Fibroblast of lung (primary cell): ENCODE measurements at regions not wholly inside any gene's neighbourhood (a gene's known extent, or its start where the extent isn't known, plus 50 kb on each side); places are given as distances from the start of the nearest gene placed in this dataset.

Experiments
- EZH2 ChIP-seq: IDR thresholded peaks from 2 replicates; pipeline ENCODE4 v1.5.1; 2012; ENCODE audit warnings: low read length, control low read depth, mild to moderate bottlenecking; ENCODE audit errors: missing control alignments
- TF ChIP-seq, protein P1 (sequence below), 2 donors: IDR thresholded peaks in 1 of 2; conservative IDR thresholded peaks in 1 of 2; 1 replicate in 1 of 2; 2 replicates in 1 of 2; pipeline ENCODE4 v1.5.1; 2011 to 2012; ENCODE audit warnings: low read length in 2 of 2, control low read depth in 1 of 2, inconsistent platforms in 1 of 2, low read depth in 1 of 2, mild to moderate bottlenecking in 1 of 2

DNA sequence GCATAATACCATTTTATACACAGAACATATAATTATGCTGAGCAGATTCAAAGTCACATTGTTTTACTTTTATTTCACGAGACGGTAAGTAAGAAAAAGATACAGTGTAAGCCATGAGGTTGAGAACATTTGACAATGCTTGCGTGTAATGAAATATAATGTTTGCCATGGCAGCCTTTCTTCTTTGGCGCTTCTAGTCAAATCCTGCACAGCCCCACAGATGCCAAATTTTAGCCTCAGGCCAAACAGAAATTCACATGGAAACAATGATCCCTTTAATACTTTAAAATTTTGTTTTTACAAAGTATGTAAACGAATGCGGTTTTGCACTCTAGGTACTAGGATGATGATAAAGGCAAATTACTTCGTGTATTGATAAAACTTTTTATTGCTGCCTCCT is 502.7 kb upstream of the SMIM31 start:
- TF ChIP-seq, protein P1, sequence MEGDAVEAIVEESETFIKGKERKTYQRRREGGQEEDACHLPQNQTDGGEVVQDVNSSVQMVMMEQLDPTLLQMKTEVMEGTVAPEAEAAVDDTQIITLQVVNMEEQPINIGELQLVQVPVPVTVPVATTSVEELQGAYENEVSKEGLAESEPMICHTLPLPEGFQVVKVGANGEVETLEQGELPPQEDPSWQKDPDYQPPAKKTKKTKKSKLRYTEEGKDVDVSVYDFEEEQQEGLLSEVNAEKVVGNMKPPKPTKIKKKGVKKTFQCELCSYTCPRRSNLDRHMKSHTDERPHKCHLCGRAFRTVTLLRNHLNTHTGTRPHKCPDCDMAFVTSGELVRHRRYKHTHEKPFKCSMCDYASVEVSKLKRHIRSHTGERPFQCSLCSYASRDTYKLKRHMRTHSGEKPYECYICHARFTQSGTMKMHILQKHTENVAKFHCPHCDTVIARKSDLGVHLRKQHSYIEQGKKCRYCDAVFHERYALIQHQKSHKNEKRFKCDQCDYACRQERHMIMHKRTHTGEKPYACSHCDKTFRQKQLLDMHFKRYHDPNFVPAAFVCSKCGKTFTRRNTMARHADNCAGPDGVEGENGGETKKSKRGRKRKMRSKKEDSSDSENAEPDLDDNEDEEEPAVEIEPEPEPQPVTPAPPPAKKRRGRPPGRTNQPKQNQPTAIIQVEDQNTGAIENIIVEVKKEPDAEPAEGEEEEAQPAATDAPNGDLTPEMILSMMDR (conservative IDR thresholded peaks at IDR 0.05 in 1 of 2, IDR thresholded peaks at IDR 0.05 in 1 of 2; ENCODE audit: low read depth in 1 of 2, low read length in 2 of 2): no peak
- no peak for TF ChIP-seq EZH2
